Lung microvascular endothelial cell (primary cell): ENCODE measurements at regions not wholly inside any gene's neighbourhood (a gene's known extent, or its start where the extent isn't known, plus 50 kb on each side); places are given as distances from the start of the nearest gene placed in this dataset.

Experiments used
- DNase-seq, 2 donors: peaks; one replicate each; pipeline versions ENCODE4 v3.0.0 to v3.0.0-alpha.2; 2010; ENCODE audit warnings: low read depth in 2 of 2

DNA sequence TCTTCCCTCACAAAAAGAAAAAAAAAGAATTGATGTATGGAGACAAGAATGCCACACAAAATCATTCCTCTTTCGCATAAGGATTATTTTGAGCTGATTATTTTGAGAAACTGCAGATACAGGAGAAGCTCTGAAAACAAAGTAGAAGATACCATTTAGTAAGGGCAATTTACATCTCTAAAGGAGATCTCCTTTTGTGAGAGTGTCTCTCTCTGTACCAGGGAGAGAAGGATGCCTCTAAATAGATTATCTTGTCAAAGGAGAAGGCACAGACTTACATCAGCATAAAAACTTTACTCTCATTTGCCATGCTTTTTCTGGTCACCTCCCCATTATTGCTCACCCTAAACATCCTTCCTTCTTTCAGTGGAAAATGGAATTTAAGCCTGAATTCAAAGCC, 747.9 kb upstream of the COBL start:
- no peak for DNase-seq

DNA sequence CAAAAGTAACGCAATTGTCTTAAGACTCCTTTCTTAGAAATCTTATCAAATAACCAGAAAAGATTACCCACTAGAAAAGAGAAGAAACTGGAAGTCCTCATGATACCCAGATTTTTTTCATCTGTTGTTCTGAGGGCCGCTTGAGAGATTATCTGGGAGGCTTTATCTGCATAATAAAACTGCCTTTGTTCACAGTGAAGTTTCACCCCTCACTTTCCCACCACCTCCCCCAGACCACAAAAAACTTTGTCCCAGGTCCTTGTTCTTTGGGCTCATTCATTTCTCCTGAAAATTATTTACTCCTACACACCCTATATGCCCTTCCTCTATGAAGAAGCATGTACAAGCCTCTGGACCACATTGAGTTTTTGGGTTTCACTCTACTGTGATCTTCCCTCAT, 745.1 kb upstream of the COBL start:
- no peak for DNase-seq

DNA sequence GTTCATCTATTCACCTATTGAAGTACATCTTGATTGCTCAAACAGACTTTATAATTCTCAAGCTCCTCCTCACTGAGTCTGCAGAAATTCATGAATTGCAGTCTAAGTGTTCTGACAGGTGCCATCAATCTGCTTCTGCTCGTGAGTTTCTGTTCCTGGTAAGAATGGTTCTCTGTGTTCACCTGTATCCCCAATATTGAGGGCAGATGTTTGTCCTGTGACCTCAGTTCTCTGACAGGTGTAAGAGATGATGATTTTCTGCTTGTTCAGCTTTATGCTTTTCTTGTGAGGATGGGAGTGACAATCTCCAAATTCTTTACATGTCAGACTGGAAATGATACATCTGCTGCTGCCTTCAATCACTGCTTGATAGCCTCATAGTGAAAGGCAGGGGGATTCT, 736.9 kb upstream of the COBL start:
- DNase-seq, result no peak

DNA sequence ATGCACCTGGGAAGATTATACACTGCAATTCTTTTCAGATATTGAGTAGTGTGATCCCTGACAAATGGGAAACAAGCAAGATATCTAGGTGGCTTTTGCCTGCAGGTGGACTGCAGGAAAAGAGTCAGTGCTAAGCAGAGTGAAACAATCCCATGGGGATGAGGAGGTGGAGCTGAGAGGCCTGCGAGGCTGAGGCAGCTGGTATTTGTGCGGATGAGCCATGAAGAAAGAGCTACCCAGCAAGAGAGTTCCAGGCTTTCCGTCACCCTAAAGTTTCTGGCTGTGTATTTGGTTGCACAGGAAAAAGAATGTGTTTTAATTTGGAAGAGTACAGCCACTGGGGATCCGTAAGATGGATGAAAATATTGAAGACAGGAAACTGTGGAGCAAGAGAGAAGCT, 714.1 kb upstream of the COBL start:
- DNase-seq, result no peak

DNA sequence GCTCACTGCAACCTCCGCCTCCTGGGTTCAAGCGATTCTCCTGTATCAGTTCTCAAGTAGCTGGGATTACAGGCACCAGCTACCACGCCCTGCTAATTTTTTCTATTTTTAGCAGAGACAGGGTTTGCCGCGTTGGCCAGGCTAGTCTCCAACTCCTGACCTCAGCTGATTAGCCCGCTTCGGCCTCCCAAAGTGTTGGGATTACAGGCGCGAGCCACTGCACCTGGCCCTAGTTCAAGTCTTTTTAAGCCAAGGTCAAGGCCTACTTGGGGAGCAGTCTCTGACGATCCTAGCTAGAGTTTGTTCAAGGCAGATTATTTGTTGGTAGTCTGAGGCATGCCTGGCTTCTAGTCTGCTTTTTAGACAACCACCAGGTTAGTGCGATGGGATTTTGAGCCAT, 709.5 kb upstream of the COBL start:
- no peak for DNase-seq

DNA sequence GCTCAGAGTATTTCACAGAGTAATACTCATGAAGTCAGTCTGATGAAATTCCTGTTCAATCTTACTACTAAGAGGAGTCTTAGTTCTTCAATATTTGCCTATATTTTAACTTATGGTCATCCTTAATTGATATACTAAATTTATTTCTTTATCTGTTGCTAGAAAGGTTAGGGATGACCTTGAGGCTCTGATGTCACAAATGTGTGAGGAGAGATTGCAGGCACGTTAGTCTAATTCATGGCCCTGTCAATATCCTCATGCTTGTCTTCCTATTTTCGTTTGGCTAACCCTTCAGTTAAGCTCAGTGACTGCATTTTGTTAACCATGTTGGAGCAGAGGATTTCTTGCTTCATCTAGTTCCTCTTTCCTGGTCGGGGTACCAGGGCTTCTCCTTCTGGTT, 704.7 kb upstream of the COBL start:
- no peak for DNase-seq

DNA sequence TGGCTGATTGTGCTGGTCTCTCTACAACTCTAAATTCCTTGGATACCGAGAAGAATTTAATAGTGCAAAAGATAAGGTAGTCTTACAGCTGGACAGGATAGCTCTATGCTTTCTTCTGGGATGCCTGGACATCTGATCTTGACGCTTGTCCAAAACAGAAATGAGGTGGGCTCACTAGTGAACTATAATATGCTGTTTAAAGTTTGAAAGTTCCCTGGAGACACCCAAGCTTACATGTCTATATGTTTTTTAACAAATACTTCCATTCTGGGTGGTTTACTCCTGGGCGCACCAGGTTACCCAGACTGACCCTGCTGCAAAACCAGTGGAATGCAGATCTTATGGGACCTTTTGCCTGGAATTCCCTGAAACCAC, 702.1 kb upstream of the COBL start:
- DNase-seq, result no peak

DNA sequence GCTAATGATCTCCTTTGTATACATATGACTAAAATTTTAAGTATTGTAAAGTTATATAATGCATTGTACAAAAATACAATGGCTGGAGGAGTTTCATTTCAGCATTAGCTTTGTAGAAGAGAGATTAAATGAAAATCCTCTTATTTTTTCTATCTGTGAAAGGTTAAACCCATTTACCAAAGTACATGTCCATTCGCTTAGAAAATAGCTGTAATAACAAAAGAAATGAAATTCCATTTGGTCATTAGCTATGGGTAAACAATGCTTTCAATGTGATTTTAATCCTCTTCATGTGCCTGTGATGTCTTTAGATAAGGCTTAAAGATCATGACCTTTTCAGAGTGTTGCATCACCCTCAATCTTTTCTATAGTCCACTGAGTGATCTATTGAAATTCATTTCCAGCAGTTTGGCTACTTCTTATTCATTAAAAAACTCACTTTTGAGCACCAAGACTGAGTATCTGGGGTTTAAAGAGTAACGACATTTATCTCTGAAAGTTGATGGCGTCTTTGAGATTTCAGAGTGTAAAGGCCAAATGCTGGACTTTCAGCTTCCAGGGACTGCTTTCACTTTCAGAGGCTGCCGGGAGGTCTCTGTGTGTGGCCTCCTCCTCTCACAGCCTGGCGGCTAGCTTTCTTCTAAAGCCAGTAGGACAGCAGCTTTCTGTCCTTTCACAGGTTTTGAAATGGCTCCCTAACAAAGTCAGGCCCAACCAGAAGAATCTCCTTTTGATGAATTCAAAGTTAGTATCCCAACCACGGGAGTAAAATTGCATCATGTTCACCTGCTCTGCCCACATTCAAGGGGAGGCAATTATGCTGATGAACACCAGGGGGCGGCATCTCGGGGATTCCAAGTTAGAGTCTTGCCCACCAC, 701.4 kb upstream of the COBL start:
- DNase-seq, result peak in 1 of 2 donors; percentile 37

DNA sequence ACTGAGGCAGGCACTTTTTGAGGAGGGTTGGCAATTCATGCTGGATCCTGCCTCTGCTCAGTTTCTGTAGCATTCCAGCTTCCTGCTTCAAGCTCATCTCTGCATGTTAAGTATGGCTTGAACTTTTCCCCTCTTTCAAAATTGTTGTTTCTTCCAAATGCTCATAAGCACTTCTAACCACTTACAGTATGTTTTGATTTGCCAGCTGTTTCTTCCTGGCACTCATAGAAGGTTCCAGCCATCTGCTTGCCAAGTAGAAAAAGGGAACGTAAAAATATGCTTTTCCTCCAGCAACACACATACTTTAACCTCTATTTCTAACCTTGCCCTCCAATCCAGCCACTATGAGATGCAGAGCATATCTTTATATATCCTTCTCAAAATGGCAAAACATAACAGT, 692.6 kb upstream of the COBL start:
- DNase-seq, result no peak

DNA sequence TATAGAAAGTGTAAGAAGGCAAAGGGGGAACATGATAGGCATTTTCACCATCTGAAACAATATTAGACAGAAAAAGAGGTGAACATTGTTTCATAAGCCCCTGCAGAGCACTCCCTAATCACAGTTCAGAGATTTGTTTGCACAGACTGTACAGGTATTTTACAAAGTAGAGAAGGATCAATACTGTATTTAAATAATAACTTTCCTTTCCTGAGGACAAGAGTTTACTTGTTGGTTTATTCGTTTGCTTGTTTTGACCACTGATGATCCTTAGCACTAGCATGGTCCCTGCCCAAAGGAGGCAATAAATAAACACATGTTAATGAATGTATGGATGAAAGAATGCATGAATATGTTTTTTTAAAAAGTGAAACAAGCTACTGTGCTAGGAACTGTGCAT, 690.1 kb upstream of the COBL start:
- no peak for DNase-seq

DNA sequence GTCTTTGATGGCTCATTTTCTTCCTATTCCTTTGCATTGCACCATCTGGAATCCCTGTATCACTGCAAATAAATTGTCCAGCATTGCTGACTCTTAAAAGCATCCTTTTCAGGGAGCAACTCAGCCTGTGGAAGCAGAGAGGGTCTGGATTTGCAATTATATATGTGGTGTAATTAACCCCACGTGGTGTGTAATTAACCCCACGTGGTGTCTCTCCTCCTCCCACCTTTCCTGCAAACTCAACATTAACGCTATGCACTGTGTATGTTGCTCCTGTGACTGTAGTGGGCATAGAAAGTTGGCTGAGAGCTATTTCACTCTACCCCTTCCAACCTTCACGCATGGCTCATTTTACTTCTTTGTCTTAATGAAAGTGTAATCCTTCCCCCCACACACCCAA, 689.0 kb upstream of the COBL start:
- DNase-seq, result no peak

DNA sequence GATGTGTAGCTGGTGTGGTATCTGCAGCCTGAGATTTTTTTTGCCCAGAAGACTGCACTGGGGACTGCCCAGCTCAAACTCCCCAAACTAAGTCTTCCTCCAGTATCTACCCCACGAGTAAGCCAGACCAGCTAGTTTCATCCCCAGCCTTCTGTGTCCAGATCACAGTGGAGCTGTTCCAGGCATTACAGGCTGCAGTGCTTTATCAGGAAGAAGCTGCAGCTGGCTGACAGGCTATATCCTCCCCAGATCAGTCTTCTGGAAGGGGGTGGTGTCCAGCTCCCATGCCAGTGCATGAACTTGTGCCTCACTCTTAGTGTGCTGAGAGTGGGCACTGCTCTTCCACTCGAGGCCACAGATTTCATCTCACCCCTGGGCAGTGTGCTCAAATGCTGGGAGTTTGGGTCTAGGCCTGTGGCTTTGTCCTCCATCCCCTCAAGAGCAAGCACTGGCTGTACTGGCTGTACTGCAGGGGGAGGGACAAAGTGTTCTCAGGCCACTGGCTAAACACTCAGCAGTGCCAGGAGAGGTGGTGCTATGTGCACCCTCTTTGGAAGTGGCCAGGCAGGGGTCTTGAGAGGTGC, 679.1 kb upstream of the COBL start:
- DNase-seq, result no peak

DNA sequence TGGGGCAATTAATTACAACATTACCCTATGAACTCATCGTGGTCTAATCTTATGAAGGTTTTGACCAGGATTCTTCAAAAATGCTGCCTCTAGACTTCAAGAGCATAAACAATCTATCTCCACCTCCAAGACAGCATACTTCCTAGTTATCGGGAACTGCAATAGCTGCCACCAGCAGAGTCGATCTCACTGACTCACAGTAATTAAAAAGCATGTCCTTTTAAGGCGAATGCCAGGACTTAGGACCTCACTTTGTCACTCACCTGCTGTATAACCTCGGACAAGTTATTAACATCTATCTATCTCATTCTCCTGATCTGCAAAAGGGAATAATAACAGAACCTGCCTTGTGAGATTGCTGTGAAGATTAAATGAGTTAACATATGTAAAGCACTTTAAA, 666.0 kb upstream of the COBL start:
- no peak for DNase-seq

DNA sequence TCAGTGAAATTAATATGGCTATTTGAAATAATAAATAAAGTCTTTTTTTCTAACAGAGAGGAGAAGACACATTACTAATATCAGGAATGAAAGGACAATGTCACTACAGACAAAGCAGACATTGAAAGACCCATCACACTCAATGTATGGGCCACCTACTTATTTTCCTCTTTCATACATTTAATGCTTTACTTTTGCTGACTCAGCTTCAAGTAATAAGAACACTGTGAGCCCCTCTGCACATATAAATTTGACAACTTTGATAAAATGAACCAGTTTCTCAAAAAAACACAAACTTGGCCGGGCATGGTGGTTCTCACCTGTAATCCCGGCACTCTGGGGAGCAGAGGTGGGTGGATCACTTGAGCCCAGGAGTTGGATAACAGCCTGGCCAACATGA, 664.2 kb upstream of the COBL start:
- no peak for DNase-seq

DNA sequence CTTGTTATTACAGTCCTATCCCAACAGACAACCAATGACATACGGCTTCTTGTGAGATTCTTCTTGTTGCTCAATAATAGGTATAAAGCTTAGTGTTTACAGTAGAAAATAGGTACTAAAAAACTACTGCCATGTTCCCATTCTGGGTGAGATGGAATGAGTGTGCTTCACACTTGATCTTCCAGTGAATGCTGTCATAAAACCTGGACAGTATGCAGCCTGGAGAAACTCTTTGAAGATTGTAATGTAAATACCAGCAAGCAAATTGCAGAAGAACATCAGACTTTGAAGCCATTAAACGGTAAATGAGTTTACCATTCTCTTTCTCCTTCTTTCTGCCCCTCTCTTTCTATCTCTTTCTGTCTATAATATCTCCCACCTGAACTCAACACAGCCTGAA, 663.7 kb upstream of the COBL start:
- no peak for DNase-seq

DNA sequence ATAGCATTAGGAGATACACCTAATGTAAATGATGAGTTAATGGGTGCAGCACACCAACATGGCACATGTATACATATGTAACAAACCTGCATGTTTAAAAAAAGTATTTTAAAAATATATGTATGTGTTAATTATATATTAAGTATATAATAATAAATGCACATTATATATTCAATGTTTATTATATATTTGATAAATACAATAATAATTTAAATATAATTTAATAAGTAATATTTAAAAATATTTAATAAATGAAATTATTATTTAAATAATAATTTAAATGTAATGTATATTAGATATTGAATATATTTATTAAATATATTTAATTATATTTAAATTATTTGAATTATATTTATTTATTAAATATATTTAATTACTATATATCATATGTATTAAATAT, 661.3 kb upstream of the COBL start:
- no peak for DNase-seq

DNA sequence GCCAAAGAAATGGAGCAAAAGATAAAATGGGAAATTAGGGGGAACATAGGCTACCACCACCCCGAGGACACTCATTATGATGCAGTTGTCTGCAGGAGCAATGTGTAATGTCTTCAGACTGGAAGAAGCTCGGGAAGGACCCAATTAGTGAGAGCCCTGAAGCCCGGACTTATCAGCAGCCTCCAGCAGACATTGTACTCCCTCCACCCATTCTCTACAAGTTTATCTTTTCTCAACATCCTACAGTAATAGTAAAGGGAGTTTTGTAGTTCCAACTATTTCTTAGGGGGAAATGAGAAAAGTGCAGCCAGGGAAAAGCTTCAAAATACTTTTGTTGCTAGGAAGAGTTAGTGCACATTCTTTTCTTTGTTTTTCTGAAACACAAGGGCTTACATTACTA, 657.3 kb upstream of the COBL start:
- DNase-seq, result no peak

DNA sequence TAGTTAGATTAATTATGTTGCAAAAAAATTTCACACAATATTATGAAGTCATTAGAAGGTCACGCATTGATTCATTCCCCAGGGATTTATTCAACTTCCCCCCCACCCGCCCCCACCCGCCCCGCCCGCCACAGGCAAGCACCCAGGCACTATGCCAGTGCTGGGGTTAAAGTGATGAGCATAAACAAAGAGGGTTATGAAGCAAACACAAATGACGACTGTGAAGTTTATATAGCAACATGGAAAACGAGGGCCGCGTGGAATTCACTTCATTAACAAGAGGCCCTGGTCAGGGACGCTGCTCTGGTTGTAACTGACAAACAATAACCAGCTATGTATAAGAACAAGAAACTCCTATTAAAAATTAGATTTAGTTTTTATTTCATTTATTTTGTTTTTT, 656.5 kb upstream of the COBL start:
- DNase-seq, result no peak

DNA sequence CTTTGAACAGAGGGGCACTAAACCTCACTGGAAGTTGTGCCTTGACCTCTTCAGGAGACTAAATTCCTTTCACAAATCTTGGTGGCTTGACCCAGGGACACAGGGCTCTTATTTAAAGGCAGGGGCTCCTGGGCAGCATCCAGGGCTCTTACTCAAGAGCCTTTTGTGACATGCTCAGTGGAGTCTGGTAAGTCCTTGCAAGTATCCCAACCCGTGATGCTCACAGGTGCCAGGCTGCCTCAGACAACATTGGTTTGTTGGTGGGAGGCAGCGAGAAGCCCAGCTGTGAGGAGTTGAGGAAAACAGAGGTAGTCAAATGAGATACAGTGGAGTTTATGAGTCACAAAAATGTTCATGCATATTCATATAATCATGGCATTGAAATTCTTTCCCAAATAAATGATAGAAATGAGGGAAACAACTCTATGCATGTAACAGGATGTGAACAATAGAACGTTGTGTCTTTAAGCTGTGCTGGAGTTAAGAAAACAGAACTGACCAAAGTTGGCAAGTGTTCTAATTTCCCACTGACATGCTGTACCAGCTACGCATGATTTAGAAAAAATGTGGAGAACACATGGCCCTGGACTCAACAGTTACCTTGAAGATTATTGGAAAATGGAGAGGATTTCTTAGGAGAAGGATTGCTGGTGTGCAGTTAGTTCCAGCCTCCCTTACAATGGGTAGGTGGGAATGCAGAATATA, 654.5 kb upstream of the COBL start:
- DNase-seq, result no peak

DNA sequence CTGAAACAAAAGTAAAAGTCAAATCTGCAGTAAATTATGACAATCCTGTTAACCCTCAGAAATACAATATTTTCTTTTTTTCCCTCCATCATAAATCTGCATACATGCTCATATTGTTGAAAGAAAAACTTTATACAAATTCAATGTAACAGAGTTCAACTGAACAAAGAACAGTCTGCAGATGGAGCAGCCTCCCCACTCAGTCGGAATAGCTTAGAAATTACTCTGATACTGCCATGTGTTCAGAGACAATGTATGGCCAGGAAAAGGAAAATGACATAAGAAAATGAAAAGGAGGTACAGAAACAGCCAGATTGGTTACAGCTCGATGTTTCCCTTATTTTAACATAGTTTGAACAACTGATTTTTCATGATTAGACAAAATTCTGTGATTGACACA, 651.9 kb upstream of the COBL start:
- no peak for DNase-seq

DNA sequence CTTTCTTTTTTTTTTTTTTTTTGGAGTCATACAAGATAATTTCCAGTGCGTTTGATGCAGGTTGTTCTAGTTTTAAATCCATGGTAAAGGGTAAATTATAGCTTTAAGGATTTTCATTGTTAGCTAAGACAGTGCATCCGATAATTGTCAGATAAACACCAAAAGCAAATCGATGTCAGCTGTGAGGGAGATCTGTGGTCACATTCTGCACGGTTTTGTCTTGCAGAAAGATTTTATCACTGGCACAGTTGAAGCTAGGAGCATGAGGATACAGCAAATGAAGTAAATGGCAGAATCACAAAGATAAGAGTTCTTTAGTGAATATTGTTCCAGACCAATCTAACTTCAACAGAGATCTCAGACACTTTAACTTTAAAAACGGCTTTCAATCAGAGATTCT, 648.8 kb upstream of the COBL start:
- DNase-seq, result no peak

DNA sequence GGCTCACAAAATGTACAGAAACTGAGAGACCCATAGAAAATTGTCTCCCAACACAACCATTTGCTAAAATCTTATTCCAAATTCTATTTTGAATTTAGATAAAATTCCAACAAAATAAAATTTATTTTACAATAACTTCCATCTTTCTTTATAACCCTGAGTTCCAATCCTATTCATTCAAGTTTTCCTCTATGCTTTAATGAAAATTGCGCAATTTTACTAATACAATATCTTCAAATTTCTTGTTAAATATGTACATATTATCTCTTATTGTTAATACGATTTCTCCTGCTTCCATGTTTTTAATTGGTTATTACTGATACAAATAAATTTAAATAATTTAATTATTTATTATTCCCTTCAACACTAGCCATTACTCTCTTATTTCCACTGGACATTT, 645.2 kb upstream of the COBL start:
- DNase-seq, result no peak

DNA sequence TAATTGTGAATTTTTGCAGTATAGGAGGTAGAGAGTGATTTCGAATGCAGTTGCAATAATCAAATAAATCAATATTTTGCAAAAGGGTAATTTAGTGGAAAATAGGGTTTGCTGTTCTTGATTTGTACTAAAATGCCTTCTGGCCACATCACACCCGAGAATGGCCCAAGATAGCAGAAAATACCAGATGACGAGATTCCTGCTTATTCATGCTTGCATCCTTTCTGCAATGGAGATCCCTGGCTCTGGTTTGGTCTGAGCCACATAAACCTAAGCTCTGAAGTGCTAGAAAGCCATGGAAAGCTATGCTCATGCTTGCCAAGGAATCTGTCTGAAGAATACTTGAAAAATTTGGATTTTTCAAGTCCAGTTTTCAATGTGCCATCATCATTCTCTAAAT, 634.2 kb upstream of the COBL start:
- DNase-seq, result no peak
